ENCODE measurements at regions not wholly inside any gene's neighbourhood (a gene's known extent, or its start where the extent isn't known, plus 50 kb on each side); places are given as distances from the start of the nearest gene placed in this dataset.
"Not testable (repeated sequence)": the region's sequence is repeated elsewhere in the genome, so short reads cannot be mapped to it uniquely, and the experiment has no call there.

DNA sequence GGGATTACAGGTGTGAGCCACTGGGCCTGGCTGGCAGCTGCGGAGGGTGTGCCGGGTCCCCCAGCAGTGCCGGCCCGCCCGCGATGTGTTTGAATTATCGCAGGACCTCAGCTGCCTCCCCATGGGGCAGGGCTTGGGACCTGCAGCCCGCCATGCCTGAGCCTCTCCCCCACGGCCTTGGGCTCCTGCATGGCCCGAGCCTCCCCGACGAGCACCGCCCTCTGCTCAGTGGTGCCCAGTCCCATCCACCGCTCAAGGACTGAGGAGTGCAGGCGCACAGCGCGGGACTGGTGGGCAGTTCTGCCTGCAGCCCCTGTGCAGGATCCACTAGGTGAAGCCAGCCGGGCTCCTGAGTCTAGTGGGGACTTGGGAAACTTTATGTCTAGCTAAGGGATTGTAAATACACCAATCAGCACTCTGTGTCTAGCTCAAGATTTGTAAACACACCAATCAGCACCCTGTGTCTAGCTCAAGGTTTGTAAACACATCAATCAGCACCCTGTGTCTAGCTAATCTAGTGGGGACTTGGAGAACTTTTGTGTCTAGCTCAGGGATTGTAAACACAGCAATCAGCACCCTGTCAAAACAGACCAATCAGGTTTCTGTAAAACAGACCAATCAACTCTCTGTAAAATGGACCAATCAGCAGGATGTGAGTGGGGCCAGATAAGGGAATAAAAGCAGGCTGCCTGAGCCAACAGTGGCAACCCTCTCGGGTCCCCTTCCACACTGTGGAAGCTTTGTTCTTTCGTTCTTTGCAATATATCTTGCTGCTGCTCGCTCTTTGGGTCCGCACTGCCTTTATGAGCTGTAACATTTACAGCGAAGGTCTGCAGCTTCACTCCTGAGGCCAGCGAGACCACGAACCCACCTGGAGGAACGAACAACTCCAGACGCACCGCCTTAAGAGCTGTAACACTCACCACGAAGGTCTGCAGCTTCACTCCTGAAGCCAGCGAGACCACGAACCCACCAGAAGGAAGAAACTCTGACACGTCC lies 287.8 kb downstream of the ALG10 start:
- TF ChIP-seq POLR2A, CTCF (IDR thresholded peaks at IDR 0.05): not testable (repeated sequence)
